ENCODE measurements at regions not wholly inside any gene's neighbourhood (a gene's known extent, or its start where the extent isn't known, plus 50 kb on each side); places are given as distances from the start of the nearest gene placed in this dataset.

GRCh38 chr15:29540479-29540878 lies 270.9 kb upstream of the NSMCE3 start:
- TF ChIP-seq CTCF (IDR thresholded peaks at IDR 0.05): no peak
- no peak overlapping the region for H3K4me3 ChIP-seq (ENCODE audit: low read depth in 1 of 2, low read length in 1 of 2)
- H3K9me3 ChIP-seq: no peaks in the 10 kb centered on the region
- H3K27ac ChIP-seq: no peak overlapping the region
- H3K4me1 ChIP-seq (ENCODE audit: control insufficient read depth in 1 of 2, insufficient read depth in 1 of 2, low read depth in 1 of 2, low read length in 1 of 2): no peaks in the 10 kb centered on the region
- no peaks in the 10 kb centered on the region for H3K36me3 ChIP-seq
- H3K27me3 ChIP-seq: no peaks in the 10 kb centered on the region

- no peaks in the 10 kb centered on the region for H3K36me3 ChIP-seq
- no peaks in the 10 kb centered on the region for H3K27me3 ChIP-seq
- no peak for TF ChIP-seq CTCF (IDR thresholded peaks at IDR 0.05)
- H3K4me1 ChIP-seq (ENCODE audit: control insufficient read depth in 1 of 2, insufficient read depth in 1 of 2, low read depth in 1 of 2, low read length in 1 of 2): no peaks in the 10 kb centered on the region
- H3K4me3 ChIP-seq (ENCODE audit: low read depth in 1 of 2, low read length in 1 of 2): no peak overlapping the region
- H3K27ac ChIP-seq: no peak overlapping the region
- no peaks in the 10 kb centered on the region for H3K9me3 ChIP-seq
Measured at GRCh38 chr15:29539736-29540135, 270.1 kb upstream of the NSMCE3 start.

- H3K9me3 ChIP-seq: no peaks in the 10 kb centered on the region
- no peaks in the 10 kb centered on the region for H3K27me3 ChIP-seq
- no peaks in the 10 kb centered on the region for H3K36me3 ChIP-seq
- H3K4me1 ChIP-seq (ENCODE audit: control insufficient read depth in 1 of 2, insufficient read depth in 1 of 2, low read depth in 1 of 2, low read length in 1 of 2): no peaks in the 10 kb centered on the region
- no peak overlapping the region for H3K4me3 ChIP-seq (ENCODE audit: low read depth in 1 of 2, low read length in 1 of 2)
- no peak for TF ChIP-seq CTCF (IDR thresholded peaks at IDR 0.05)
- no peak overlapping the region for H3K27ac ChIP-seq
Measured at GRCh38 chr15:29538044-29538443, 268.4 kb upstream of the NSMCE3 start.

- Histone ChIP-seq H3K36me3 (no peaks in the 10 kb centered on the region), H3K27ac (no peak overlapping the region), H3K27me3 (no peaks in the 10 kb centered on the region), H3K4me1 (ENCODE audit: control insufficient read depth in 1 of 2, insufficient read depth in 1 of 2, low read depth in 1 of 2, low read length in 1 of 2) (no peaks in the 10 kb centered on the region), H3K4me3 (ENCODE audit: low read depth in 1 of 2, low read length in 1 of 2) (no peak overlapping the region), H3K9me3 (no peaks in the 10 kb centered on the region)
- TF ChIP-seq CTCF (IDR thresholded peaks at IDR 0.05): no peak
Measured at GRCh38 chr15:29535952-29536351, 266.3 kb upstream of the NSMCE3 start.

GRCh38 chr15:29534378-29534777 lies 264.8 kb upstream of the NSMCE3 start:
- TF ChIP-seq CTCF (IDR thresholded peaks at IDR 0.05): no peak
- no peaks in the 10 kb centered on the region for H3K9me3 ChIP-seq

GRCh38 chr15:29533647-29534046 lies 264.0 kb upstream of the NSMCE3 start:
- Histone ChIP-seq H3K27ac (no peak overlapping the region), H3K27me3 (no peaks in the 10 kb centered on the region), H3K9me3 (no peaks in the 10 kb centered on the region), H3K4me3 (ENCODE audit: low read depth in 1 of 2, low read length in 1 of 2) (no peak overlapping the region), H3K4me1 (ENCODE audit: control insufficient read depth in 1 of 2, insufficient read depth in 1 of 2, low read depth in 1 of 2, low read length in 1 of 2) (no peaks in the 10 kb centered on the region), H3K36me3 (no peaks in the 10 kb centered on the region)
- no peak for TF ChIP-seq CTCF (IDR thresholded peaks at IDR 0.05)

More at GRCh38 chr15:29534378-29534777, 264.8 kb upstream of the NSMCE3 start:
- Histone ChIP-seq H3K4me1 (ENCODE audit: control insufficient read depth in 1 of 2, insufficient read depth in 1 of 2, low read depth in 1 of 2, low read length in 1 of 2) (no peaks in the 10 kb centered on the region), H3K4me3 (ENCODE audit: low read depth in 1 of 2, low read length in 1 of 2) (no peak overlapping the region), H3K36me3 (no peaks in the 10 kb centered on the region), H3K27ac (no peak overlapping the region), H3K27me3 (no peaks in the 10 kb centered on the region)

Measured in neutrophil (primary cell).